Germinal center (tissue), 1 donor: ENCODE measurements at regions not wholly inside any gene's neighbourhood (a gene's known extent, or its start where the extent isn't known, plus 50 kb on each side); places are given as distances from the start of the nearest gene placed in this dataset.
"Not testable (repeated sequence)": the region's sequence is repeated elsewhere in the genome, so short reads cannot be mapped to it uniquely, and the experiment has no call there.

Source experiments
- DNase-seq: peaks from one replicate; pipeline ENCODE4 v3.0.0; 2012; ENCODE audit warnings: mixed read lengths, low spot score

DNA sequence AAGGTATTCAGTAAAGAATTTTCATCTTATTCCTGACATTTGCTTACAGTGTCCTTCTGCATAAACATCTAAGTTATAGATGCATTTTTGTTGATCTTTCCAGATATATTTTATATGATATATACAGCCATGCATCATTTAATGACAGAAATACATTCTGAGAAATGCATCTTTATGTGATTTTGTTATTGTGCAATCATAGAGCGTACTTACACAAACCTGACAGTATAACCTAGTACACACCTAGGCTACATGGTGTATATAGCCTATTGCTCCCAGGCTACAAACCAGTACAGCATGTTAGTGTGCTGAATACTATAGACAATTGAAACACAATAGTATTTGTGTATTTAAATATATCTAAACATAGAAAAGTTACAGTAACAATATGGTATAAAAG lies 642.0 kb downstream of the XPNPEP1 start:
- no peak for DNase-seq

DNA sequence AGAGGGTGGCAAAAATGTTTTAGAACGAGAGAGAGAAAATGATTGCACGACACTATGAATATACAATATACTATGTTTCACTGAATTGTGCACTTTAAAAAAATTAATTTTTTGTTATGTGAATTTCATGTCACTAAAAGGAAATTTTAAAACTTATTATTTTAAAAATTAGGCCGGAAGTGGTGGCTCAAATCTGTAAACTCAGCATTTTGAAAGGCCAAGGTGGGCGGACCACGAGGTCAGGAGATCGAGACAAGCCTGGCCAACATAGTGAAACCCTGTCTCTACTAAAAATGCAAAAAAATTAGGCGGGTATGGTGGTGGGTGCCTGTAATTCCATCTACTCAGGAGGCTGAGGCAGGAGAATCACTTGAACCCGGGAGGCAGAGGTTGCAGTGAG lies 642.5 kb downstream of the XPNPEP1 start:
- DNase-seq: no peak

DNA sequence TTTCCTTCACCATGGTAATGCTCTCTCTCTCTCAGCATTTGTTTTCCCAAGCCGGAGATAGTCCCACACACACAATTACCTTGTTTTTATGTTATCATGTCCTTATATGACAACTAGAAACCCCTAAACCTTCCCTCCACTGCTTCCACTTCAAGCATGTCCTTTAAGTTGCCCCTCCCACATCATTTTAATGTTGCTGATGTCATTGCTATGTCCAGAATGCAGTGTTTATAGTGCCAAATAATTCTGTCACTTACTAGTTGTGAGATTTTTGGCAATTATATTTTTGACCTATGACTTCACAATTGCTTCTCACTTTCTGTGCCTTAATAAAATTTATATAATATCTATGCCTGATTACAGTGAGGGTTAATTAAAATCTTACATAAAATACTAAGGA lies 645.9 kb downstream of the XPNPEP1 start:
- DNase-seq: no peak

DNA sequence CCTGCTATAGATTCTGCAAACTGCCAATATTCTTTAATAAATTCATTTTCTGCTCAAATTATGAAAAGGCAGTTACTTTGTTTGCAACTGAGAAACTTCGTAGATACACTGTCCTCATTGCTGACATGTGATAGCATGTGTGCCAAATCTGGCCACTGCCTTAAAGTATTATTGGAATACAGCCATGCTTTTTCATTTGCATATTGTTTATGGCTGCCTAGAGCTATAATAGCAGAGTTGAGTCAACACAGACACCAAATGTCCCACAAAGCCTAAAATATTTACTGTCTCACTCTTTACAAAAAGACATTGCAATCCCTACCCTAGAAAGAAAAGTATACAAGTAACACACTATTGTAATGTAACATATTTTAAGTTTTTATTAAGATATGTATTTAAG lies 647.4 kb downstream of the XPNPEP1 start:
- DNase-seq: no peak

DNA sequence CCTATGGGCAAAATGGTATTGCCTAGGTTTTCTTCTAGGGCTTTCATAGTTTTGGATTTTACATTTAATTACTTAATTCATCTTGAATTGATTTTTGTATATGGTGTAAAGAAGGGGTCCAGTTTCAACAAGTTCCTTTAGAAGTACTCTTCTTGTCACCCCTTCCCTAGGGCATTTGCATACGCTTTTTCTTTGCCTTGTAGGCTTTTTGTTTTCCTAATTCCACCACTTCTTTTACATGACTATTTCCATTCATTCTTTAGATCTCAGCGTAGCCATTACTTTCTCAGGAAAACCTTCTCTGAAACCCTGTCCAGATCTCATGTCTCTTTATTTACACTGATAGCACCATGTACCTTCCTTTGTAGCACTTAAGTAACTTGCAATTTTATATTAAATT lies 648.6 kb downstream of the XPNPEP1 start:
- DNase-seq: no peak

DNA sequence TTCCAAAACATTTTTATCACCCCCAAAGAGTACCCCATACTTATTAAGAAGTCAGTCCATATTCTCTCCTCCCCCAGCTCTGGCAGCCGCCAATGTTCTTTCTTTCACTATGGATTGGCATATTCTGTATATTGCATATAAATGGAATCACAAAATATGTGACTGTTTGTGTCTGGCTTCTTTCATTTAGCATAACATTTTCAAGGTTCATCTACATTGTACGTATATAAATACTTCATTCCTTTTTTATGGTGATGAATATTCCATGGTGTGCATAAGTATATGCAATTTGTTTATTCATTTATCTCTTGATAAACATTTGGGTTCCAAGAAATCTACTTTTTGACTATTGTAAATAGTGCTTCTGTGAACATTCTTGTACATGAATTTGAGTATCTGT lies 653.1 kb downstream of the XPNPEP1 start:
- DNase-seq: no peak

DNA sequence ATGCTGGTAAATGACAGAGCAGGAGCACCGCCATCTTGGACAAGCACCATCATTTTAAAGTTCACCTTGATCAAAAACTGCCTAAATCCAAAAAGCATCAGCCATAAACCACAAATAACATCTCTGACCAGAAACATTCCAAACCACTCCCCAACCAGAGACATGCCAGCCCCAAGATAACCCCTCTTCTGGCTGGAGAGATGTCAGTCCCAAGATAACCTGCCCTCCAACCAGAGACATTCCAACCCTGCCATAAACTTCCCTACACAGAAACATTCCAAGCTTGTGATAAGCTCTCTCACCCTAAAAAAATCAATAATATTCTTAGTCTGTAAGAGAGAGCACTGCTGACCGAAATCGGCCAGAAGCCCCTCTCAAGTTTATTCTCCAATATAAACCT lies 659.3 kb downstream of the XPNPEP1 start:
- DNase-seq: no peak

DNA sequence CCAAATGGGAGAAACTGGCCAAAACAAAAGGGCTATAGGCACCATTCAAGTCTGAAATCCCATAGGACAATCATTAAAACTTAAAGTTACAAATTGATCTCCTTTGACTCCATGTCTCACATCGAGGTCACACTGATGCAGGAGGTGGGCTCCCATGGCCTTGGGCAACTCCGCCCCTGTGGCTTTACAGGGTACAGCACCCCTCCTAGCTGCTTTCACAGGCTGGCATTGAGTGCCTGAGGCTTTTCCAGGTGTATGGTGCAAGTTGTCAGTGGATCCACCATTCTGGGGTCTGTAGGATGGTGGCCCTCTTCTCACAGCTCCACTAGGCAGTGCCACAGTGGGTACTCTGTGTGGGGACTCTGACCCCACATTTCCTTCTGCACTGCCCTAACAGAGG lies 662.1 kb downstream of the XPNPEP1 start:
- DNase-seq: no peak

DNA sequence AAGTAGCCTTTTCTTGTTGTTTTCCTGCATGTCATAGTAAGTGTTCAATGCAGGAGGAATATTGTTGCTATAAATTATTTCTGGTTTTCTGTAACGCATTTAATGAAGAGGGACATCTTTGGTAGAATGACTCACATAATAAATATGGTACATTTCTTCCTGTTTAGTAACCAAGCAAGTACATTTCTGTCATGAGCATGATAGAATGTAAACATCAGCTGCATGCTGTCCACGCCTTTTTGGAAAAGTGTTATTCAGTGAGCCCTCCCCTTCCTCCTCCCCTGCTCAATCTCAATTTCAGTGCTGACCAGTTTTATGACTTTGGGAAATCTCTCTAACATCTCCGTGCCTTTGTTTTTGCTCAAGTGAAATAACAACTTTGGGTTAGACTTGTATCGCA lies 664.0 kb downstream of the XPNPEP1 start:
- DNase-seq: no peak

DNA sequence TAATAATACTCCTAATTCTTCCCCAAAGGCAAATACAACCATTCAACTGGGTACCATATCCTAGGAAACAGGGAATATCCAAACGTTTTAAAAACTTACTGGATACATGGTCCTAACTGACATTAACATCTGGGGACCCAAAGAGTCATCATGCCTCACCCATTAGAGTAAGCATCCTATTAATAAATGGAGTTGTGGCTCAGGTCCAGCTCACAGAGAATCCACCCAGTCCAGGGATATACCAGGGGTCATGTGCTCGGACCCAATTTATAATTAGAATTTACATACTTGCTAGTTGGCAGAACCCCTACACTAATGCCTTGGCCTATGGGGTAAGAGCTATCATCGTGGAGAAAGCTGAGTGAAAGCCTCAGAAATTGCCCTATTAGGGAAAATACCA lies 670.0 kb downstream of the XPNPEP1 start:
- no peak for DNase-seq

DNA sequence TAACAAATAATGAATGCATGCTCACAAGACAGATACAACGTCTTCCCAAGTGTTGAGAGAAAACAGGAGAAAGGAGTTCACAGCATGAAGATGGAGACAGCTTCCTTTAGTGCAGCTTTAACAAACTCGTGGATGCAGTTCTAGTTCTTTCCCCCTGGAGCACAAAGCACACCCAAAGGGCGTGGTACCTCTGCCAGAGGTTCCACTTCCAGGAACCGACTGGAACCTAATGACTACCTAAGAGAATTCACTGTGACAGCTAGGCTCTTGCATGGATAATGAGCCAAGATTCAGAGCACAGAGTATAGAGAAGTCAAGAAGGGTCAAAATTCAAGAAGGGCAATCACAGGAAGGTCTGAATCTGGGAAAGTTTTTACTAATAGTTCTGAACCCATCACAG lies 673.2 kb downstream of the XPNPEP1 start:
- no peak for DNase-seq

DNA sequence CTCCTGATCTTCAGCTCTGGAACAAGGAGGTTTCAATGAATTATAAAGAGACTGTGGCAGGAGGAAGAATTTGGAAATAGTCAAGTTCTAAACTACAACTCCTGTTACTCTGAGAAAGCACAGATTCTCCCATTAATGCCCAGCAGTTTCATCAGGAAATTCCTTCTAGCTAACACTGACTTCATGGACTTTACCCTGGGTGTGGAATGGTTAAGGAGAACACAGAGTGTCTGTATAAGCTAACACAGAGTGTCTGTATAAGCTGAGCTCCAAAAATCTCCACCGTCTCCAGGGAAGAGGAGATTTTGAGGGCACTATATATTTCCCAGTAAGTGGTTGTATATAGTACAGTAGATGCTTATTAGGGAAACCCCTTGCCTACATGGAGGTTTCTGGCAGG lies 675.5 kb downstream of the XPNPEP1 start:
- no peak for DNase-seq

DNA sequence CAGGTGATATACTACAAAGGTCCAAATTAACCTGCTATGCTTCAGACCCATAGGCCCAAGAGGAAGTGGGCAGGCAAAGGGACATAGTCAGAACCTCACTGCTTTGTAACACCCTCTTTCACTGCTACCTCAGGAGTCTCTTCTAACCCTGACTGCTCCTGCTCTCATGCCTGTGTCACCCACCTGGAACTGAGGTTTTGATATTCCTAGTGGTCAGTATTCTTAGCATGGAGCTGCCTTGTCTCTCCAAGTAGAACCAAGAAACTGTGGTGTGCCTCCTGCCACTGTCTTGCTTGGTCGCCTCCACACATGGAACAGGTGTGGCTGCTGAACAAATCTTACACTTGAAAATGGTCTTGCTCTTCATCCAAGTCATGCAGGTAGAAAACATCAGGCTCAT lies 677.5 kb downstream of the XPNPEP1 start:
- no peak for DNase-seq

DNA sequence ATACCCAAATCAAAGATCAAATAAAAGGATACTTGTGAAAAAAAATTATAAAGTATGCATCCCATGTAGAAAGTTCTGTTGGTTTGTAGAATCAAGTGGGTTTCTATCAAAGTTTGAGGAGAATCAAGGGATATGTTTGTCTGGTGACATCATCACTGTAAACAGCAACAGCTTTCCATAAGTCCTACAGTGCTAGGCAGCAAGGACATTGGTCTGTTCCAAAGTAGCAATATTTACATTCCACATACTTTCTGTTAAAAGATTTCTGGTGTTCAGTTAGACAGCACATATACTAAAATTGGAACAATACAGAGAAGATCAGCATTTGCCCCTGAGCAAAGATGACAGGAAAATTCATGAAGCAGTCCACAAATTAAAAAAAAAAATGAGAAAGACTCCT lies 683.9 kb downstream of the XPNPEP1 start:
- no peak for DNase-seq

DNA sequence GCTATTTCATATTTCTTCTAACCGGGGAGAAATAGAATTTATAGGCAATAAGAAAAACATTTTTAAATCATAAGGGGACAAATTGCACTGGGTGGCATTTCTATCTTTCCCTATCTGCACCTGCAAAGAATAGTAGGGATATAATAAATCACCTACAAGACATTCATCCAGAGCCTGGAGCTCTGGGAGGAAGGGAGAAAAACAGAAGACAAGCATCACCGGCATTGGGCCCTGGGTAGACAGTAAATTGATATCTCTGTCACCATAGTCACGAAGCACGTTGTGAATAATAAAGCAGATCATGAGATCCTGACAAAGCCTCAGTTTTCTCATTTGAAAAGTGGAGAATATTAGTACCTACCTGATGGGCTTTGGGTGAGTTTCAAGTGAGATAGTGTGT lies 685.6 kb downstream of the XPNPEP1 start:
- DNase-seq: no peak

DNA sequence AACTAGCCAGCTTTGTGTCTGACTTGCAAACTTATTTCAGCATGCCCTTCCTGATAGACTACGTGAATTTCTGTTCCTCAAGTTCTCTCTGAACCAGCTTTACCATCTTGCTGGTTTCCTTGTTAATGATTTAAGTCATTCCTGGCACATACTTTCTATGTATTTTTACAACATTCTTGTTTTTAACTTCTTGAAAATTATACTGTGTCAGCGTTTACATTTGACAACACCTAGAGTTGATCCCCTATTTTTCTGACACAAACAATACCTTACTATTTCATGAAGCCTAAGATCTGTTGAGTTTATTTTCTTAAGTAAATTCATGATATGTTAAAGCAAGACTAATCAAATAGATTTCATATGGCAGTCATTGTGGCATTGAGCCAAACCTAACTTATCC lies 686.3 kb downstream of the XPNPEP1 start:
- DNase-seq: no peak

DNA sequence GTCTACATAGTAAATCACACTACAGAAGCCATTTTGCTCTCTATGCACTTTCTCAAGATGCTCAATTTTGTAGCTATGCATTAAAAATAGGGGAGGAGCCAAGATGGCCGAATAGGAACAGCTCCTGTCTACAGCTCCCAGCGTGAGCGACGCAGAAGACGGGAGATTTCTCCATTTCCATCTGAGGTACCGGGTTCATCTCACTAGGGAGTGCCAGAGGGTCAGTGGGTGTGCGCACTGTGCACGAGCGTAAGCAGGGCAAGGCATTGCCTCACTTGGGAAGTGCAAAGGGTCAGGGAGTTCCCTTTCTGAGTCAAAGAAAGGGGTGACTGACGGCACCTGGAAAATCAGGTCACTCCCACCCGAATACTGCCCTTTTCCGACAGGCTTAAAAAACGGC lies 699.8 kb downstream of the XPNPEP1 start:
- DNase-seq: not testable (repeated sequence)

DNA sequence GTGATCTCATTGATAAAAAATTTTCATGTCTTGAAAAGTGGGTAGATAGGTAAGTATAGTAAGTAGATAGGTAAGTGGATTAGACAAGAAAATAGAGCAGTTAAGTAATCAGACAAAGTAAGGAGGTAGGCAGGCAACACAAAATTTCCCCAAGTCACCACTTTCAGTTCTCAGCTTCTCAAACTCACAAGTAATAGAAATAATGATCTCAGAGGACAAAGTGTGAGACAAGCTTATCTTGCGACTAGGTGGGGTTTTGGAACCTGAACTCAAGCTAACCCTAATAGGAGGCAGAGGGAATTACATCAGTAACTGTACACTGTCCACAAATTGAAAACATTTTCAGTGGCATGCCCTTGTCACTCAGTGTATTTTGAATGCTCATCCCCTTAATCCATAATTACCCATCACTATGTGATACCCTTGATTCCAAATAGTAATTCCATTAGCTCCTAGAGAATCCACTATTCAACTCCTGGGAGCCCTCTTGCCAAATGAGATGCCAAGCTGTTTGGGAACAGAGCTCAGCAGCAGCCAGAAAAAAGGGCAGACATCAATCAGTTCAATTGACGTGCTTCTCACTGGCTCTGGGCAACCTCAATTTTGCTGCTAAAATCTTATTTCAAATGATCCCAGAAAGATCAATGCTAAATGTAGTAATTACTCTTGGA lies 703.2 kb downstream of the XPNPEP1 start:
- no peak for DNase-seq

DNA sequence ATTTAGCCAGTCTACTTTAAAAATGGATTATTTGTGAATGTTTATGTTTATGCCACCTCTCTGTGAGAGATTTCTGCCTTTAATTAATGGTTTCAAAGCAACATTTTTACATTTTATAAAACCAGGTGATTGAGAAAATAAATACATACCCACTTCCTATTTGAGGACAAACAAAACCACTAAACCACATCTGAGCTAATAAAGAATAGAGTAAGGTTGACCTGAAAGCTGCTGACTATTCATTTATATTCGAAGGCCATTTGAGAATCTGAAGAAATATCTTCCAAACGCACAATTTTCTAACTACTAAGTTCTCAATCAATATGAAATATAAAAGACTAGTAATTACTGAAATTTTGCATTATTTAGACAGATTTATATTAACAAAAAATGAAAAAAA lies 705.1 kb downstream of the XPNPEP1 start:
- DNase-seq: no peak

DNA sequence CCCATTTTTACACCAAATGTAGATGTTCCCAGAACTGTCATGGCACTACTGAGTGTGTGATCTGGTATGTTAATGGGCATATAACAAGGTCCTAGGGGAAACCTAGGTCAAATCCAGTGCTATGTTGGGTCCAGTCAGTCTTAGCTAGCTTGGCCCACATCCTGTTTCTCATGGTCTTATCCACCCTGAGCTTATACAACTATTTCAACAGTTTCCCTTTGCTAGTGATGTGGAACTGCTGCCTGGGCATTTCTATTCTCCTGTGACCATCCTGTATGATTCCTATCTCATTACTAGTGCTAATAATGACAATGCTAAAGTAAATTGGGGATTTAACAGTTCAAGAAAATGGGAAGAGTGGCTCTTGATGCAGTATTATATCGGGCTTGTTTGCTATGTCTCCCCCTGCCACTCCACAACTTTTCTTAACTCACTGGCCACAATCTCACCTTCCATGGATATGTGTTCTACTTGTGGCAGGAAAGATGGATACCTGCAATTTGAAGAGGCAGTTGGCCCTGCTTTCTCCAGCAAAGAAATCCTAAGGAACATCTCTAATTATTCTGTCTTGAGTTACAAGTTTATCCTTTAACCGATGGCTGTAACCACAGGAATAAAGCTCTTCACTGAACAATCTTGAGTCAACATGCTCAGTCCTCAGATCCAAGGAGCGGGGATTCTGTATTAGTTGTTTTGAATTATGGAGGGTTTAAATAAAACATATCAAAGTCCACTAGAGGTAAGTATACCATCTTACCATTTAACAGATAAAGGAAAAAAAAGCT lies 707.8 kb downstream of the XPNPEP1 start:
- DNase-seq: no peak

DNA sequence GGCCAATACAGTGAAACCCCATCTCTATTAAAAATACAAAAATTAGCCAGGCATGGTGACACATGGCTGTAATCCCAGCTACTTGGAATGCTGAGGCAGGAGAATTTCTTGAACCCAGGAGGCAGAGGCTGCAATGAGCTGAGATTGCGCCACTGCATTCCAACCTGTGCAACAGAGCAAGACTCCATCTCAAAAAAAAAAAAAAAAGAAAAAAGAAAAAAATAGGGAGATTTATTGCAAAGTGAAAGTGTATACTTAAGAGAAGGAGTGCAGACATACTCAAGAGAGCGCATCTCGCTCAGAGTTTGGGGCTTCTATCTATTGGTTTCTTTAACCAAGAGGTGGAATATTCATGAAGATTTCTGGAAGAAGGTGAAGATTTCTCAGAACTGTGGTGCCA lies 708.4 kb downstream of the XPNPEP1 start:
- DNase-seq: not testable (repeated sequence)

DNA sequence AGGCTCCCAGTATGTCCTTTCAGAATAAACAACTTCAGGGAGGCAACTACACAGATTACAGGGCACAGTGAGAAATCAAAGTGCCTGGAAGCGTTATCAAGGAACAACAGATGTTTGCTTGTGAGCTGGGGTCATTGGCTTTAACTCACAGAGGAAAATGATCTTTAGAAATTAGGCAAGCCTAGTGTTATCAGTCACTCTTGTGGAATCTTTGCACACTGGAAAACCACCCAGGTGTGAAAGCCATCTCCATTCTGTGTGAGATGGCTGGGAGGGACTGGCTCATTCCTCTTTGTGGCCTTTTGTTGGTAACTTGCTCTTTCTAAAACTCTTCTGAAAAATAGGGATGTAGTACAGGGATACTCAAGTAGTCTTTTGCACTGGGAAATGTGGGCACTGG lies 716.0 kb downstream of the XPNPEP1 start:
- no peak for DNase-seq

DNA sequence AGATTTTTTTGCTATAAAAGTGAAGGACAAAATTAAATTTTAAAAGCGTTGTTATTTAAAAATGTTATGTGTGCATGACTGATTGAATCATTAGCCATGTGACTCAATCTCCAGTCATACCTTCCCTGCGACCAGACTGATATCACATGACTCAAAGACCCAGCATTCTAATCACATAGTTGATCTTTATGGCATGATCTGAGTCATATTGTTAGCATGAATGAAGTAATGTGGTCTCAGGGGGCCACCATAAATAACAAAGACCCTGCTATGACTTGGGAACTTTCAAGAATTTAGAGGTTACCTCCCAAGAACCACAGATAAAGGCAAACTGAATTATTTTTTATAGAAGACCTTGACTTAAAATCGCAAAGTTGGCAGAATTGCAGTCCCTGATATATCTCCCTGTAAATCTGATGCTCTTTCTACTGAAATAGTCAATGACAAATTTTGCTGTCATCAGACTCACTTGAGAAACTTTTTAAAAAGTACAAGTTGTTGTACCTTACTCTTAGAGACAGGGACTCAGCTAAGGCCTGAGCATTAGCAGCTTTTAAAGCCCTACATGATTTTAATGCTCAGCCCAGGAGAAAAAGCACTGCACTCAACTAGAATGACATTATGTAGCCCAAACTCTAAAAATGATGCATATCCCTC lies 717.3 kb downstream of the XPNPEP1 start:
- DNase-seq: no peak
